Thyroid gland (tissue), 4 donors: ENCODE measurements at regions not wholly inside any gene's neighbourhood (a gene's known extent, or its start where the extent isn't known, plus 50 kb on each side); places are given as distances from the start of the nearest gene placed in this dataset.

Experiments used
- DNase-seq, 2 donors: peaks; one replicate each; pipeline ENCODE4 v3.0.0-alpha.2; 2019
- H3K27ac ChIP-seq, 3 donors: fragments of 200-600 bp; sonication (generic); 1 replicate in 2 of 3; 2 replicates in 1 of 3; pipeline ENCODE4 v1.5.1; 2016 to 2019; ENCODE audit warnings: mild to moderate bottlenecking in 1 of 3, moderate library complexity in 1 of 3
- H3K27me3 ChIP-seq: fragments of 200-600 bp; sonication (generic); one replicate; pipeline ENCODE4 v1.5.1; 2019
- H3K36me3 ChIP-seq, 2 donors: fragments of 200-600 bp; sonication (generic); one replicate each; pipeline ENCODE4 v1.5.1; 2016 to 2019
- H3K4me1 ChIP-seq, 2 donors: fragments of 200-600 bp; sonication (generic); one replicate each; pipeline ENCODE4 v1.5.1; 2017 to 2019
- H3K4me3 ChIP-seq, 3 donors: fragments of 200-600 bp; sonication (generic); replicated peaks in 1 of 3; 1 replicate in 2 of 3; 2 replicates in 1 of 3; pipeline ENCODE4 v1.5.1; 2016; ENCODE audit warnings: mild to moderate bottlenecking in 1 of 3
- H3K9me3 ChIP-seq: fragments of 200-600 bp; sonication (generic); one replicate; pipeline ENCODE4 v1.5.1; 2017
- POLR2A ChIP-seq, 2 donors: fragments of 450-650 bp; IDR thresholded peaks; one replicate each; pipeline ENCODE4 v1.6.1; 2017; ENCODE audit warnings: antibody characterized with exemption in 2 of 2, mild to moderate bottlenecking in 2 of 2, moderate library complexity in 1 of 2
- WGBS, 2 donors: methylation state at CpG; one replicate each; pipeline ENCODE4 v1.1.5; 2017; 5-methylcytosine and 5-hydroxymethylcytosine counted together
- intact Hi-C: fragments of 100-400 bp; cut with DNase I; formaldehyde crosslinking; loops from one replicate; pipeline ENCODE4 v1.15.1; 2023
- TF ChIP-seq, protein P1 (sequence below), 6 experiments: fragments of 200-600 bp in 3 of 6; fragments of 450-650 bp in 3 of 6; sonication (generic) in 3 of 6; IDR thresholded peaks; one replicate each; pipeline ENCODE4 v1.5.1; 2016 to 2019; ENCODE audit warnings: antibody characterized with exemption in 6 of 6, mild to moderate bottlenecking in 2 of 6, inconsistent platforms in 1 of 6, moderate library complexity in 1 of 6

- H3K27me3 ChIP-seq: no peaks in the 10 kb centered on the region
These were observed 262.0 kb upstream of the PIK3C3 start for GRCh38 chr18:41693008-41693407.

GRCh38 chr18:41690332-41691127 is 264.5 kb upstream of the PIK3C3 start:
- no peak for TF ChIP-seq POLR2A (IDR thresholded peaks at IDR 0.05)
- TF ChIP-seq, protein P1, sequence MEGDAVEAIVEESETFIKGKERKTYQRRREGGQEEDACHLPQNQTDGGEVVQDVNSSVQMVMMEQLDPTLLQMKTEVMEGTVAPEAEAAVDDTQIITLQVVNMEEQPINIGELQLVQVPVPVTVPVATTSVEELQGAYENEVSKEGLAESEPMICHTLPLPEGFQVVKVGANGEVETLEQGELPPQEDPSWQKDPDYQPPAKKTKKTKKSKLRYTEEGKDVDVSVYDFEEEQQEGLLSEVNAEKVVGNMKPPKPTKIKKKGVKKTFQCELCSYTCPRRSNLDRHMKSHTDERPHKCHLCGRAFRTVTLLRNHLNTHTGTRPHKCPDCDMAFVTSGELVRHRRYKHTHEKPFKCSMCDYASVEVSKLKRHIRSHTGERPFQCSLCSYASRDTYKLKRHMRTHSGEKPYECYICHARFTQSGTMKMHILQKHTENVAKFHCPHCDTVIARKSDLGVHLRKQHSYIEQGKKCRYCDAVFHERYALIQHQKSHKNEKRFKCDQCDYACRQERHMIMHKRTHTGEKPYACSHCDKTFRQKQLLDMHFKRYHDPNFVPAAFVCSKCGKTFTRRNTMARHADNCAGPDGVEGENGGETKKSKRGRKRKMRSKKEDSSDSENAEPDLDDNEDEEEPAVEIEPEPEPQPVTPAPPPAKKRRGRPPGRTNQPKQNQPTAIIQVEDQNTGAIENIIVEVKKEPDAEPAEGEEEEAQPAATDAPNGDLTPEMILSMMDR (IDR thresholded peaks at IDR 0.05): no peak
- no peak overlapping the region for H3K4me3 ChIP-seq
- H3K9me3 ChIP-seq: no peaks in the 10 kb centered on the region
- 89 to 92% methylated on average over 4 of the region's 4 CpGs for WGBS, 2 donors
- H3K36me3 ChIP-seq: no peaks in the 10 kb centered on the region
- no peak for DNase-seq
- no peak overlapping the region for H3K27ac ChIP-seq
- no peaks in the 10 kb centered on the region for H3K4me1 ChIP-seq
- intact Hi-C loops: no loop called here
- H3K27me3 ChIP-seq: no peaks in the 10 kb centered on the region

More at GRCh38 chr18:41693008-41693407, 262.0 kb upstream of the PIK3C3 start:
- Histone ChIP-seq H3K9me3 (no peaks in the 10 kb centered on the region), H3K27ac (no peak overlapping the region), H3K4me3 (no peak overlapping the region), H3K36me3 (no peaks in the 10 kb centered on the region), H3K4me1 (no peaks in the 10 kb centered on the region)
- WGBS, 2 donors: 86% methylated on average over 1 of the region's 1 CpG
- no peak for TF ChIP-seq POLR2A (IDR thresholded peaks at IDR 0.05)
- TF ChIP-seq, protein P1 (IDR thresholded peaks at IDR 0.05): no peak
- intact Hi-C loops: no loop called here
- no peak for DNase-seq

DNA sequence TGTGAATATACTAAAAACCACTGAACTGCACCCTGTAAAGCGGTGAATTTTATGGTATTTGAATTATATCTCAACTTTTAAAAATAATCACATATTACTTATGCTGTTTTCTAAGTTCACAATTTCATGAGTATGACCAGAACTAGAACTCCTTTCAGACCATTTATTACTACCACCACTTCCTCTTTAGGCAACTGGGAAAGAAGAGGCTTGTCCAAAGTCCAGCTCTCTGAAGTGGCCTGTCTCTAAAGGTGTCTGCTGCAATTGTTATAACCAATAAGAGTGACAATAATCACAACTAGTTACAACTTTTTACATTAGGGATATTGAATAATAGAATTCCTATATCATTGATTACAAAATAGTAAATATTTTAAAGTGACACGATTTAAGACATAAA is 267.9 kb upstream of the PIK3C3 start:
- intact Hi-C loops: no loop called here
- no peaks in the 10 kb centered on the region for H3K9me3 ChIP-seq
- H3K36me3 ChIP-seq: no peaks in the 10 kb centered on the region
- no peaks in the 10 kb centered on the region for H3K4me1 ChIP-seq
- H3K4me3 ChIP-seq: no peak overlapping the region
- 95 to 96% methylated on average over 2 of the region's 2 CpGs for WGBS, 2 donors
- TF ChIP-seq, protein P1 (IDR thresholded peaks at IDR 0.05): no peak
- no peak for TF ChIP-seq POLR2A (IDR thresholded peaks at IDR 0.05)
- H3K27me3 ChIP-seq: no peaks in the 10 kb centered on the region
- DNase-seq: no peak
- no peak overlapping the region for H3K27ac ChIP-seq

DNA sequence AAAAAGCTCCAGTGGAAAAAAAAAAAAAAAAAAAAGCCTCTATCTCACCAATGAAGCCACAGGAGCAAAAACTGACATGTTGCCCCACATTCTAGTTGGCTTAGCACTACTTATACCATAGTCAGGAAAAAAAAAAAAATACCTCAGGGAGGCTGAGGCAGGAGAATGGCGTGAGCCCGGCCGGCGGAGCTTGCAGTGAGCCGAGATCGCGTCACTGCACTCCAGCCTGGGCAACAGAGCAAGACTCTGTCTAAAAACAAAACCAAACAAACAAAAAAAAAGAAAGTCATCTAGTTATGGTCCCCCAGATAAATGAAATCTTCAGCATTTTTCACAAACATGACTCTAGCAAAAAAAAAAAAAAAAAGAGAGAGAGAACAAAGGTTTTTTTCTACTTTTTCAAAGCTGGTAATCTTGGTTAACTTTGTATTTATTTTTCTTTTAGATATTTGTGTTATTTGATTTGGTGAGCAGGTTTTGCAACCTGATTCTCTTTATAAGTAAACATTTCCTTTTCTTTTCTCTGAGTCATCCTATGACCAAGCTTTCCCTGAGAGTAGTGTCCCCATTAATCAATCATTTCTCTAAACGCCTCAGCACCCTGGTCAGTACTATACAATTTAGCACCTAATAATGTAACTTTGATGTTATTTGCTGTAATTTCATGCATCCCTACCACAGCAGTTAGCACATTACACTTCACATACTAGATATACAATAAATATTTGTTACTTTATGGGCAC is 273.7 kb upstream of the PIK3C3 start:
- DNase-seq: no peak
- no peak overlapping the region for H3K4me3 ChIP-seq
- intact Hi-C loops: no loop called here
- WGBS, 2 donors: 89 to 91% methylated on average over 8 of the region's 8 CpGs
- no peaks in the 10 kb centered on the region for H3K4me1 ChIP-seq
- no peak overlapping the region for H3K27ac ChIP-seq
- H3K27me3 ChIP-seq: no peaks in the 10 kb centered on the region
- no peaks in the 10 kb centered on the region for H3K36me3 ChIP-seq
- TF ChIP-seq, protein P1 (IDR thresholded peaks at IDR 0.05): no peak
- TF ChIP-seq POLR2A (IDR thresholded peaks at IDR 0.05): no peak
- no peaks in the 10 kb centered on the region for H3K9me3 ChIP-seq

DNA sequence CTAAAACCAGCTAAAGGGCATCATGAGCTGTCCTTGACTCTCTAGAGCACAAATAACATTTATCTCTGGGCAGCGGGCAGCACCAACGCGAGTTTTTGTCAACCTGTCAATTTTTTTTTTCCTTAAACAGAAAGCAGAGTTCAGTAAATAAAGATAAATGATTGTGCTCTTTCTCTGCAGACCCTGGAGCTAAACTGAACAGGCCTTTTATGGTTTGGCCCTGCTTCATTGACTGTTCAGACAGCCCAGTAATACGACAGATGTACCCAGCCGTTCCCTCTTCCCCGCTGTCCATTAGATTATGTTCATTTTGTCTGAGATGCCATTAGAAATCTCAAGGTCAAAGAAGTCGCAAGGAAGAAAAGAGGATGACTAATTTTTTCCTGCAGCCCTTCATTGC is 280.5 kb upstream of the PIK3C3 start:
- DNase-seq: no peak
- 83% methylated on average over 7 of the region's 7 CpGs for WGBS, 2 donors
- Histone ChIP-seq H3K4me3 (no peak overlapping the region), H3K9me3 (no peaks in the 10 kb centered on the region), H3K4me1 (no peaks in the 10 kb centered on the region), H3K27ac (no peak overlapping the region), H3K27me3 (no peaks in the 10 kb centered on the region), H3K36me3 (no peaks in the 10 kb centered on the region)
- TF ChIP-seq POLR2A (IDR thresholded peaks at IDR 0.05): no peak
- TF ChIP-seq, protein P1 (IDR thresholded peaks at IDR 0.05): no peak
- intact Hi-C loops: no loop called here
